Glomerular visceral epithelial cell (primary cell): ENCODE measurements at regions not wholly inside any gene's neighbourhood (a gene's known extent, or its start where the extent isn't known, plus 50 kb on each side); places are given as distances from the start of the nearest gene placed in this dataset.

Experiments used
- DNase-seq: peaks from one replicate; pipeline ENCODE4 v3.0.0-alpha.2; 2016; ENCODE audit errors: extremely low spot score

DNA sequence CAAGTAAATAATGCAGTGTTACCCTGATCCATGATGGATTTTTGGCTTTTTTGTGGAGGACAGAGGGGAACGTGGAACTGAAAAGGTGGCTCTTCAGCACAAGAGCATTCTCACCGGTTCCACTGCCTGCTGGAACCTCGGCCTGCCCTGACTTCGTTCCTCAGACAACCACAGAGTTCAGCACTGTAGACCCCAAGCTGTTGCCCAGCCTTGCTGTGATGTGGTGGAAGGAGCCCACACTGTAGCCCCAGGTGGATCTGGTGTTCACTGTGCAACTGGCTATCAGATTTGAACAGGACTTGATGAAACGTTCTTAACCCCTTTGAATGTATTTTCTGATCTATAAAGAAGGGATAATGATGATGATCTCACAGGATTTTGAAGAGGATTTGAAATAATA is 293.5 kb downstream of the TRIB2 start:
- DNase-seq, result no peak

DNA sequence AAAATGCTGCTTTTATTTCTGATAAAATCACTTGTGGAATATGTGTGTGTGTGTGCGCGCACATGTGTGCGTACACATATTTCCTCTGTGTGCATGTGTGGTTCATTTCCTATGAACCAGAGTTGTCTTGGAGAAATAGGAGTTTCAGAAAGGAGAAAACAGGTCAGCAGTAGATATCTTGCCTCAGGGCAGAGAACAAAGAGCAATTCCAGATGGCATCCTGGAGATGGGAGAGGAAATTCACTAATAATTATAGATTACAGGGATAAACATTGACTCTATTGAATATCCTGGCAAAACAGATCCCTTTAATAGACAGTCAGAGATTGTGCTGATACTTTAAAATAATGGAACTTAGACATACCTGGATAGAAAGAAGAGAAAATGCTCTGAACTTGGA is 298.0 kb downstream of the TRIB2 start:
- no peak for DNase-seq

- DNase-seq, result no peak
Observed at GRCh38 chr2:13015532-13016320, 299.0 kb downstream of the TRIB2 start.

GRCh38 chr2:13018490-13018889 is 301.8 kb downstream of the TRIB2 start:
- DNase-seq, result no peak

DNA sequence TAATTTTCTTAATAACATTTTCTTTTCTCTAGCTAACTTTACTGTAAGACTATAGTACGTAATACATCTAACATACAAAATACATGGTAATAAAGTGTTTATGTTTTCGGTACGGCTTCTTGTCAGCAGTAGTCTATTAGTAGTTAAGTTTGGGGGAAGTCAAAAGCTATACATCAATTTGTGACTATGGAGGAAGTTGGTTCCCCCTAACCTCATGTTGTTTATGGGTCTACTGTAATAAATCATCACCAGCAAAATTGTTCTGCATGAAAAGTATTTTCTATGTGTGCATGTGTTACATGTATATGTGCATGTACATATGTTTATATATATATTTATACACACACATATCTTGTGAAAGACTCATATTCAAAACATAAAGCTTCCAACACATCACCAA is 303.0 kb downstream of the TRIB2 start:
- no peak for DNase-seq

DNA sequence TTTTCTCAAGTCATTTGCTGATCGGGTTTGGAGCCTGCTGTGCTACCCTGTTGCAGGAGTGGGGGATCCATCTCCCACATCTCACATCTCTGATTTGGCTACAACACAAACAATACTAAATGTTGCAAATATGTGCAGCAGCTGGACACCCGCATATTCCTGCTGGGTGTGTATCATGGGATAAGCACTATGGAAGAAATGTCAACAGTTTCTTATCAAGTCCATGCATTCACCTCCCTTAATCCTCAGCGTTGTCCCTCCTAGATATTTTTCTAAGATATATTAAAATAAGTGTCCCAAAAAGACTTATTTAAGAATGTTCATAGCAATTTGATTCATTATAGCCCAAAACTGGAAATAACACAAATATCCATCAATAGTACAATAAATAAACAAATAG is 303.7 kb downstream of the TRIB2 start:
- no peak for DNase-seq

- DNase-seq, result no peak
Observed at GRCh38 chr2:13021470-13021957, 304.8 kb downstream of the TRIB2 start.

GRCh38 chr2:13030606-13031005 is 313.9 kb downstream of the TRIB2 start:
- no peak for DNase-seq

GRCh38 chr2:13034861-13035260 is 318.1 kb downstream of the TRIB2 start:
- DNase-seq, result no peak

- DNase-seq, result no peak
Observed at GRCh38 chr2:13035866-13036265, 319.1 kb downstream of the TRIB2 start.

GRCh38 chr2:13040043-13040442 is 323.3 kb downstream of the TRIB2 start:
- DNase-seq, result no peak

GRCh38 chr2:13046557-13047165 is 329.9 kb downstream of the TRIB2 start:
- no peak for DNase-seq

DNA sequence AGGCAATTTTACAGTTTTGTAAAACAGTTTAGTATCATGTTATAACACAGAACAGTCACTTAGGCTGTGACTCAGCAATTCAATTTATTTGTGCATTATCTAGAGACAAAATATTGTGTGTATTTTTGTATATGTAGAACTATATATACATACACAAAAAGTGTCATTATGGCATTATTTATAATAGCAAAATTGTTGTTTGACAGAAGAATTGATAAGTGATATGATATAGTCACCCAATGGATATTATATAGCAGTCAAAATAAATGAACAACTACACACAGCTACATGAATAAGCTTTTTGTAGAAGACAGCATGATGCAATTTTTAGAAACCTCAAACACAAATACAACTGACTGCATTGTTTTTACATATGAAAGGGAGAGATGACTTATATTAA is 334.0 kb downstream of the TRIB2 start:
- DNase-seq, result no peak

GRCh38 chr2:13052547-13052946 is 335.8 kb downstream of the TRIB2 start:
- DNase-seq, result no peak

DNA sequence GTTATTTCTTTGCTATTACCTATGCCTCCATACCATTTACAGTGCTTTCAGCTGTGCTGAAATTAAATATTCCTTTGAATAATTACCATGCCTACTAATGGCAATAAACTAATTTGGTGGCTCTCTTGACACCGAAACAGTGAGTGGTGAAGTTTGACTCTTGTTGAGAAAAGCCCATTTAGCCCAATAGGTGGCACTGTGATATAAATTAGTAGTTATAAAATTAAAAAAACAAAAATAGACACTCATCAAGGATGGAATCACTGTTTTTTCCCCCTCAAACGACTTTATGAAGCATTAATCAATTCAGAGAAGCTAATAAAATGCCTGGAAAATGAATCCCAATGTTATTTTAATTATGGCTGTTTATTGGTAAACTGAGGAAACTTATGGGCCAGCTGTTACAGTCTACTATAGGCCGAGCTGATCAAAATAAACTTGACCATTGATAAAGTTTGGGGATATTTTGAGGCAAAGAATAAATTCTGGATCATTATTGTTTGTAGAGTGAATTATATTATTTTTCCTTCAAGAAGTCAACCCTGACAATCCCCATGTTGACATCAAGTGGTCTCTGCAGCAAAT is 339.6 kb downstream of the TRIB2 start:
- no peak for DNase-seq

- DNase-seq, result no peak
Observed at GRCh38 chr2:13057671-13058070, 340.9 kb downstream of the TRIB2 start.

DNA sequence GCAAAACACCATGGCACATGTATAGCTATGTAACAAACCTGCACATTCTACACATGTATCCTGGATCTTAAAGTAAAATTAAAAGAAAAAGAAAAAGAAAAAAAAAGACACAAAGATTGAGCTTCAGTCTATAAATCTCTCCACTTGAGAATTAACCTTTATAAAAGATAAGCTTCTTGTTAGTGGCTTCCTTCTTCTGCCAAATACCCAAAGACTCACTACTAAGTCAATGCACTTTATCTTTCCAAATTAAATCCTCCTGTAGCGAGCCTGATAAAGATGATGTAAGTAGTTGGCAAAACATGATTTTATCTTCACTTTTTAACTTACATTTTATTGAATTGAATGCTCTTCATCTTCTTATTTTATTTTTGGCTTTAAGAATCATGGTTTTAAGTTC is 349.9 kb downstream of the TRIB2 start:
- no peak for DNase-seq

DNA sequence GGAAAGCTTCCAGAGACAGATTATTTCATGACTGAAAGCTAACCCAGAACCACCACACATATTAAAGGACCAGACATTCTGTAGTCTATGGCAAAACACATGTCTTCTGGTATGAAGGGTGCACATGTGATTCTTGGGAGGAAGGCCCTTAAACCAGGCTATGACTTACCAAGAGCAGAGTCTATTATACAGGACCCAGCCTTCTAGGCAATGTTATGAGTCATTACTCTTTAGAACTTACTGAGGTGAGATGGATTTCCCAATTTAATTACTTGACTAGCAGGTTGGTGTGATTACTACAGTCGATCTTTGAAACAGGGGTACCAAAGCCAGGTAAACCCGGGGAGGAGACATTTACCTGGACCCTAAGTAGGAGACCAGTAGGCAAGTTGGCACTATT is 350.8 kb downstream of the TRIB2 start:
- no peak for DNase-seq

DNA sequence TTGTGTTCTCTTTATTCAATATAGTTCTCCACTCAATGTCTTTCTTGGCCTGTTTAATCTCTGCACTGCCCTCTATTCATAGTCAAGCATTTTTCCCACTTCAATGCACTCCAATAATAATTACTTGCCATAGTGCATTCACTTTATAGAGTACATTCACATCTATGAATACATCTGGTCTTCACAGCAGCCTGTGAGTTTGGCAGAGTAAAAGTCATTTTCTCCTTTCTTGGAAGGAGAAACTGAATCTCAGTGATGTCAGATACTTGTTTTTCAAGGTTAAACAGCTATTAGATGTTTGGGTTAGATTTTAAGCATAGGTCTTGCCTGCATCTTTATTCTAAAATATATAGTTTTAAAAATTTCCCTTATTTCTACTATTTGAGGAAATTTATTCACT is 373.2 kb downstream of the TRIB2 start:
- no peak for DNase-seq

GRCh38 chr2:13091455-13091854 is 374.7 kb downstream of the TRIB2 start:
- DNase-seq, result no peak

GRCh38 chr2:13091861-13092378 is 375.2 kb downstream of the TRIB2 start:
- no peak for DNase-seq

DNA sequence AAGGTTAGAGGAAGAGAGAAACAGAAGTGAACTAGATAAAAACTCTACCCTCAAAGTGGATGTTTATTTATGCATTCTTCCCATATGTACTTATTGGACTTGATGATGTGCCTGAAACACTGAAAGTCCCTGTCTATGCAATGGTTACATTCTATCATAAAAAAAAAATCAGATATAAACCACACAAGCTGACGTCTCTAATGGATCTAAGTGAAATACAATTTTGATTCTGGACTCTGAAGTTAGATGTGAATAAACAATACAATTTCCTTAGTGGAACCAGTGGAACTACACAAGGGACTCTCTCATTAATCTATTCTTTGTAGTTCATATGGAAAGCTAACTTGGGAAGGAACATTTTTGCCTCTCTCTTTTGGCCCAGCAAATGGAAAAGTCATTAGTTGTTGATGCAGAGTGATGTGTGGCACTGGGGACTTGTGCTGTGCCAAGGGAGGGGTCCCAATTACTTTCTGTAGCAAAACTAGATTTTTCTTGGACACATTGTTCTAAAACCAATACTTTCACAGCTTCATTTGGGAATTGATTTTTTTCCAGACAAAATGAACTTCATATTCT is 376.8 kb downstream of the TRIB2 start:
- DNase-seq, result no peak
